Endothelial cell of umbilical vein (primary cell): ENCODE measurements at regions not wholly inside any gene's neighbourhood (a gene's known extent, or its start where the extent isn't known, plus 50 kb on each side); places are given as distances from the start of the nearest gene placed in this dataset.
"Not testable (repeated sequence)": the region's sequence is repeated elsewhere in the genome, so short reads cannot be mapped to it uniquely, and the experiment has no call there.

ENCODE experiments used
- EZH2 ChIP-seq: IDR thresholded peaks from 2 replicates; pipeline ENCODE4 v1.6.1; 2012; ENCODE audit warnings: borderline replicate concordance, low read depth, mild to moderate bottlenecking, moderate library complexity, low read length, inconsistent platforms; ENCODE audit not compliant: severe bottlenecking
- FOS ChIP-seq: IDR thresholded peaks from 2 replicates; pipeline ENCODE4 v1.6.1; 2011; ENCODE audit warnings: mild to moderate bottlenecking, low read length, moderate library complexity, borderline replicate concordance; ENCODE audit not compliant: insufficient read depth
- GATA2 ChIP-seq: IDR thresholded peaks from 2 replicates; pipeline ENCODE4 v1.7.0; 2011; ENCODE audit warnings: low read depth, mild to moderate bottlenecking, moderate library complexity, mixed read lengths, low read length; ENCODE audit not compliant: insufficient read length, insufficient read depth
- JUN ChIP-seq: IDR thresholded peaks from 2 replicates; pipeline ENCODE4 v1.6.1; 2011; ENCODE audit warnings: borderline replicate concordance, low read depth; ENCODE audit not compliant: insufficient read length, insufficient read depth
- MYC ChIP-seq: IDR thresholded peaks from one replicate; pipeline ENCODE4 v1.6.1; 2011; ENCODE audit warnings: mild to moderate bottlenecking, low read depth, low read length
- POLR2A ChIP-seq: IDR thresholded peaks from 2 replicates; pipeline ENCODE4 v1.6.1; 2012; ENCODE audit warnings: low read depth, mild to moderate bottlenecking, control low read depth, low read length
- POLR2AphosphoS5 ChIP-seq: IDR thresholded peaks from 2 replicates; pipeline ENCODE4 v1.6.1; 2012; ENCODE audit warnings: low read depth, mild to moderate bottlenecking, control low read depth, low read length, moderate library complexity; ENCODE audit not compliant: insufficient read depth
- TF ChIP-seq, protein P1 (sequence below), 2 donors: IDR thresholded peaks; 1 replicate in 1 of 2; 2 replicates in 1 of 2; pipeline ENCODE4 v1.5.1; 2011; ENCODE audit warnings: low read length in 2 of 2, mild to moderate bottlenecking in 2 of 2, moderate library complexity in 2 of 2, control low read depth in 1 of 2, inconsistent platforms in 1 of 2, low read depth in 1 of 2; ENCODE audit not compliant: insufficient read depth in 1 of 2; ENCODE audit errors: extremely low read depth in 1 of 2
- TF ChIP-seq, protein P2 (sequence below): IDR thresholded peaks from 2 replicates; pipeline ENCODE4 v1.6.1; 2011; ENCODE audit not compliant: insufficient read depth, insufficient read length

GRCh38 chr3:86757322-86758179 is 233.4 kb downstream of the VGLL3 start:
- not testable (repeated sequence) for TF ChIP-seq EZH2, POLR2AphosphoS5, POLR2A, MYC, JUN, FOS, GATA2
- TF ChIP-seq, protein P1, sequence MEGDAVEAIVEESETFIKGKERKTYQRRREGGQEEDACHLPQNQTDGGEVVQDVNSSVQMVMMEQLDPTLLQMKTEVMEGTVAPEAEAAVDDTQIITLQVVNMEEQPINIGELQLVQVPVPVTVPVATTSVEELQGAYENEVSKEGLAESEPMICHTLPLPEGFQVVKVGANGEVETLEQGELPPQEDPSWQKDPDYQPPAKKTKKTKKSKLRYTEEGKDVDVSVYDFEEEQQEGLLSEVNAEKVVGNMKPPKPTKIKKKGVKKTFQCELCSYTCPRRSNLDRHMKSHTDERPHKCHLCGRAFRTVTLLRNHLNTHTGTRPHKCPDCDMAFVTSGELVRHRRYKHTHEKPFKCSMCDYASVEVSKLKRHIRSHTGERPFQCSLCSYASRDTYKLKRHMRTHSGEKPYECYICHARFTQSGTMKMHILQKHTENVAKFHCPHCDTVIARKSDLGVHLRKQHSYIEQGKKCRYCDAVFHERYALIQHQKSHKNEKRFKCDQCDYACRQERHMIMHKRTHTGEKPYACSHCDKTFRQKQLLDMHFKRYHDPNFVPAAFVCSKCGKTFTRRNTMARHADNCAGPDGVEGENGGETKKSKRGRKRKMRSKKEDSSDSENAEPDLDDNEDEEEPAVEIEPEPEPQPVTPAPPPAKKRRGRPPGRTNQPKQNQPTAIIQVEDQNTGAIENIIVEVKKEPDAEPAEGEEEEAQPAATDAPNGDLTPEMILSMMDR (IDR thresholded peaks at IDR 0.05; ENCODE audit: extremely low read depth in 1 of 2, insufficient read depth in 1 of 2, low read depth in 1 of 2, low read length in 2 of 2): not testable (repeated sequence)
- TF ChIP-seq, protein P2, sequence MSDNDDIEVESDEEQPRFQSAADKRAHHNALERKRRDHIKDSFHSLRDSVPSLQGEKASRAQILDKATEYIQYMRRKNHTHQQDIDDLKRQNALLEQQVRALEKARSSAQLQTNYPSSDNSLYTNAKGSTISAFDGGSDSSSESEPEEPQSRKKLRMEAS: not testable (repeated sequence)
